Stimulated activated CD8-positive, alpha-beta memory T cell treated with anti-CD3 and anti-CD28 coated beads, Interleukin-4, amount 100 ng/mL, for 48 hours (primary cell): ENCODE measurements at regions not wholly inside any gene's neighbourhood (a gene's known extent, or its start where the extent isn't known, plus 50 kb on each side); places are given as distances from the start of the nearest gene placed in this dataset.
A peak's percentile ranks its signal among the peaks of the same experiment; 100 is the strongest.

Experiments used
- DNase-seq: peaks from one replicate; pipeline ENCODE4 v3.0.0-alpha.2; 2020

DNA sequence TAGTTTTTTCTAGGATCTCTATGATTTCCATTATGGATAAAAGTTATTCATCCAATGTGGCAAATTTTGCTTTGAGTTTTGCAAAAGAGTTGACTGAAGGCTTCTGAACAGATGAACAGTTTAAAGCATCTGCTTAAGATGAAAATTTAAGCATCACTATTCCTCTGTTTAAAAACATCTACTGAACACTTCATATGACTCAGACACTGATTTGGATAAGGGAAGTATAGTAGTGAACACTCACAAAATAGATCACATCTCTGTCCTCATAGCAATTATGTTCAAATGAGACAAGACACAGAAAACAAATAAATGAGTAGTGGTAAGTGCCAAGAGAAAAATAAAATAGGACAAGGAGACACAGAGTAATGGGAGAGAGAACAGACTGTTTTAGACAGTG, 157.3 kb downstream of the MBL2 start:
- no peak for DNase-seq

DNA sequence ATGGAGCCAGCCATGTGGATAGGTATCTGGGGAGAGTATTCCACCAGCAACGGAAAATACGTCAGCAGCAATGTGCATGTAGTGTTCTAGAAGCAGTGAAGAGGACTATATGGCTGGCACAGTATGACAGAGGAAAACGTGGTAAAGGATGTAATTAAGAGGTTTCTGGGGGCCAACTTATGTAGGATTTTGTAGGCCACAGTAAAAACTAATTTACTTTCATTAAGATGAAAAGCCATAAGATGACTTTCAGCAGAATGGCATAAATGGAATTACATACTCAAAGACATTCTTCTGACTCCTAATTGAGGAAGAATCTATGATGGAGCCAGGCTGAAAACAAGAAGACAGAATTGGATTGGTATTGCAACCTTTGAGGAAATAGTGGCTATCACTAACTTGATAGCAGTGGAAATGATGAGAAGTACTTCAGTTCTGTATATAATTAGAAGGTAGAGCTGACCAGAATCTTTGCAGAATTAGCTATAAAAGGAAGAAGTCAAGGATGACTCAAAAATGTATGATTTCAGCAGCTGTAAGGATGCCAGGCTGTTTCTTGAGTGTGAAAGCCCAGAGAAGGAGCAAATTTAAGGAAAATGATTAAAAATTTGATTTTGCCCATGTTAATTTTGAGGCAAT, 156.7 kb downstream of the MBL2 start:
- DNase-seq: no peak

DNA sequence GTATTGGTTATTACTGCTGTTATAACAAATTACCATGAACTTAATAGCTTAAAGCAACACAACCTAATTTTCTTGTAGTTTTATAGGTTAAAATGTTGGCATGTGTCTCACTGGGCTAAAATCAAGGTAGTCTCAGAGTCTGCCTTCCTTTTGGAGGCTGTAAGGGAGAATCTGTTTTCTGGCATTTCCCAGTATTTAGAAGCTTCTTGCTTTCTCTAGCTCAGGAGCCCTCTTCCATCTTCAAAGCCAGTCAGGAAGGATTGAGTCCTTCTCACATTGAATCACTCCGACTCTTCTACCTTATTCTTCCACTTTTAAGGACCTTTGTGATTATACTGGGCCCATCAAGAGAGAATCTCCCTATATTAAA, 156.2 kb downstream of the MBL2 start:
- no peak for DNase-seq

DNA sequence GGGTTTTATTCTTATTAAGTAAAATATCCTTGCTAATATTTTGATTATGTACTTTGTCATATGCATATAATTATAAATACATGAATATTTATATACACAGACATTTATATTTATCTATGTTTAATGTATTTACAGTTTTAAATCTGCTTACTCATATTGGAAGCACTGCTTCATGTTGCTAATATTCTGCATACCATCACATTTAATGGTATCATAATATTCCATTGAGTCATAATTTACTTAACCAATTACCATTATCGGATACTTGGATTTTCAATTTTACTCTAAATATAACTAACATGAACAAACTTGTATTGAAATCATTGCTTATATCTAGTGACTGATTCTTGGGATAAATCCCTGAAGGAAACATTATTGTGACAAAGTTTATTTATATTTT, 155.2 kb downstream of the MBL2 start:
- DNase-seq: no peak

DNA sequence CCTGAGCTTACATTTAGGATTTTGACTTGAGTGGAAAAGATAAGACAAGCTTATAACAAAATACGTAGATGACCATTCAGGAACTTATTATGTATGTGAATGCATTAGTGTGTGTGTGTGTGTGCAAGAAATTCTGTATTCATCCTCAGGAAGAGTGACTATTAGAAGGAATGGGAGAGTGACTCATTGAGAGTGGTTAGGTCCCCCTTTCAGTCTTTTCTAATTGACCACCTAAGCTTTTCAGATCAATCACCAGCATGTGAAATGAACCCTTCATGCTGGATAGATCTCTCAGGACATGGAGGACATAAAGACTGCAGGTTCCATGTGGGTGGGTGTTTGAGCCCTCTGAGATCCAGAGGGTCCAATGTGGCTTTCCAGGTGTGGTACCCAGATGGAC, 153.5 kb downstream of the MBL2 start:
- no peak for DNase-seq

DNA sequence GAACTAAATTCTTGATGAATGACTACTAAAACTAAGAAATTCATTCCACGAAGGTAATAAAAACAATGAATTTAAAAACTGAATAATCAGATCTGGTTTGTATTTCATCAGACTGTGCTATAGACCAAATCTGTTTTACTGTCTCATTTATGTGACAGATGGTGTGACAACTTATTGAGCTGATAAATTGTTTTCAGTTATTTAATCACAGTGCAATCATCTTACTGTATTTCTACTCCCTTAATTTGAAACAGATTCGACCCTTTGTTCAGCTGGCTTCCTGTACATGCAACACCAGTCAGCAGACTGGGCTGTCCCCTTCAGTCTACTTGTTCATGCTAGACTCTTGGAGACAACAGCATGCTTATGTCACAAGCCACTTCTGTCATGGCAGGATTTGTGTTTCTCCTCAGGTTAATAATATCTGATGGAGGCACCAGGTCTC, 150.9 kb downstream of the MBL2 start:
- no peak for DNase-seq

DNA sequence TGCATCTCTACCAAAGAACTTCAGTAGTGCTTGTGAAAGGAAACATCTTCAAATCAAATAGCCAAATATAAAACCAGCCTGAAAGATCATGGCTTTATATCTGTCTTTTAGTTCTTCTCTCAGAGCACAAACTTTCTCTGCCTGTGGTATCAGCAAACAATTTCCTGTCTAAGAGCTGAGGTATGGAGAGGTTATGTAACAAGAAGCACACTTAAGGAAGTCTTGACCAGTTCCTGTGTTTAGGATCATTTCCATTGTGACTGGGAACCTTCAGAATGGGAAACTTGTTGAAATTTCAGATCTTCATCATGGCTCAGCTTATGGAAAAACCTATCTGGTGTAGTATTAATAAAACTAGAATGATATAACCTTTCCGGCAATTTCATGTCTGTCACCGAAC, 148.8 kb downstream of the MBL2 start:
- no peak for DNase-seq

DNA sequence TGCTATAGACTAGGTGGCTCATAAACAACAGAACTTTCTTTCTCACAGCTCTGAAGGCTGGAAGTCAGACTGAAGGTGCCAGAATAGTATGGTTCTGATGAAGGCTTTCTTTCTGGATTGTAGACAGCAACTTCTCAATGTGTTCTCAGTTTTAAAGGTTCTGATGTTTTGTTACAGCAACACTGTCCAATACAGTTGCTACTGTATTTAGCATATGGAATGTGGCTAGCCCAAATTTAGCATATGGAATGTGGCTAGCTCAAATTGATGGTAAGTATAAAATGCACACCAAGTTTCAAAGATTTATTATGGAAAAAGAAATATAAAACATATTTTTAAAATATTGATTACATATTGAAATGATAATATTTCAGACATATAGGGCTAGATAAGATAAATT, 145.3 kb downstream of the MBL2 start:
- DNase-seq: no peak

DNA sequence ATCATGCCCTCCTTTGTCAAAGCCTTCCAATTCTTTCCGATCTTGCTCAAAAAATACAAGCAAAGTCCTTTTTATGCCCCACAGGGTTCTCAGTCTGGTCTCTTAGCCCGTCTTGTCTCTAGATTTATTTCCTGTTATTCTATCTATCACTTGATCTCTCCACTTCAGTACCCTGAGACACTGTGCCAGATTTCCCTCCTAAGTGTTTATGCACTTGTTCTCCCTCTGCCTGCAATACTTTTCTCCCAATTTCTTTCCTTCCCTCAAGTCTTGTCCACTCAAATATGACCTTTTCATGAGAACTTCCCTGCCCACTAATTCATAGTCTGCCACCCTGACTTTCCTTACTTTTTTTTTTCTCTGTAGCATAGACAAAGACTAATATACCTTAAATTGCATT, 141.4 kb downstream of the MBL2 start:
- DNase-seq: no peak

DNA sequence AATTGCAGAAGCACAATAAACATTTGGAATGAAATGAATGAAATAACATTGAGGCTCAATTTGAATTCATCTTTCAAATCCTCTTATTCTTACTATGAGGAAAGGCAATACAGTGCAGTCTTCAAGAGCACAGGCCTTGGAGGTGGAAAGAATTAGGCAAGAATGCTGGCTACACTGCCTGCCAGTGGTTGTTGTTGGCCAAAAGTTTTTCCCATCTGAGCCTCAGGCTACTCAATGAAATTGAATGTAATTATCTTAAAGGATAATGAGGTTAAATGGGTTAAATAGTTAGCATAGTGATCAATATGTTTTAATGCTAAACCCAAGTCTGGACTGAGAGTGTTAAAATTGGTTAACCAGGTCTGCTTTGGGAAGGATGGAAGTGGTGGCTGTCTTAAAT, 140.9 kb downstream of the MBL2 start:
- no peak for DNase-seq

DNA sequence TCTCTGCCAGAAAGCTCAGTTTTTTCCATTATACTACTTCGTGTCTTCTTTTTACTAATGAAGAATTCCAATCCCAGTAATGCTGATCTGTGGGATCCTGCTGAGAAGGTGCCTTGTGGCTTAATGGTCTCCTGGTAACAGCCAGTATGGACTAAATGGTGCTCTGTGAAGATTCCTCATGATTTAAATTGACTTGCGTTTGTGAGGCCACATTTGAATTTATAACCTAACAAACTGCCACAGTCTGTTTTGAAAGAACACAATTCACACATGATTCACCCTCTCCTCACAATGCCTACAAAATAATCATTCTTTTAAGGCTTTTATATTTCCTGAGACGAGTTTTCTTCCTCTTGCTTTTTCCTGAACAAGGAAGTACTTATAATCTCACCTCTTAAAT, 140.0 kb downstream of the MBL2 start:
- no peak for DNase-seq

DNA sequence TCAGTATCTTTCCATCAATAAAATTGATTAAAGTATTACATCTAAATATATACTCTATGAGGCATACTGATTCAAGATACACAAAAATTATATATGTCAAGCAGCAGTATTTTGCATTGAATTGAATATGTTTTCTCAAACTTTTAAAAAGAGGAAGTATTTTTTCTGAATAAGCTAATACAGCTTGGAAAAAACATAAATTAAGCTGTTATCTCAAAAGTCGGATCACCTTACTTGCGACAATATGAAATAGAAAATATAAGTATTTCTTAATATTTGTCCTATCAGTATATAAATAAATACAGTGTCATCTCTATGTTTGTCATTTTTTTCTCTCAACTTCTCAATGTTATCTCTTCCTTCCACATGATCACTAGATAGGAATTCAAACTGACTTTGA, 139.3 kb downstream of the MBL2 start:
- DNase-seq: no peak

DNA sequence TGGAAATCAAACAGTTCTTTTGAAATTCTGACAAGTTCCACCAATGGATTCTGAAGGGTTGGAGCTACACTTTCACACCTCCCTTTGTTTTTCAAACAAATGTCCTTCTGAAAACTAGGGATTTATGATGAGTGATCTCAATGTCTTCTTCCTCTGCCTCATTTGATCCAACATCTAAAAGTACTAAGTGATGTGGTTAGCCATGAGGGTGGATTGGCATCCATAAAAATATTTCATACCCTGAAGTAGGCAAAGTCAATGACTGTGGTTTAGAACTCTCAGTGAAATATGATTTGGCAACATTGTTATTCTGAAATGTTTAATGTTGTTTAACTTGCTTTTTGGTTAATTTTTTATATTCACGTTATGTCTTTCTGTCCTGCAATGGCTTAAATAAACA, 136.9 kb downstream of the MBL2 start:
- DNase-seq: no peak

DNA sequence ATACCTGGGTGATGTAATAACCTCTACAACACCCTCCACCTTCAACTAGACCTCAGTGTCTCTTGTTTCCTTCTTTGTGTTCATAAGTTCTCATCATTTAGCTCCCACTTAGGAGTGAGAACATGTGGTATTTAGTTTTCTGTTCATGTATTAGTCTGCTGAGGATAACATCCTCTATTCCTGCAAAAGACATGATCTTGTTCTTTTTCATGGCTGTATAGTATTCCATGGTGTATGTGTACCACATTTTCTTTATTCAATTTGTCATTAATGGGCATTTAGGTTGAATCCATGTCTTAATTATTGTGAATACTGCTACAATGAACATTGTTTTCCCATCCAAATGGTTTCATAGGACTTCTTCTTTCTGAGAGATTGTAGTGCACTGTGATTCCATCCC, 135.7 kb downstream of the MBL2 start:
- DNase-seq: no peak

DNA sequence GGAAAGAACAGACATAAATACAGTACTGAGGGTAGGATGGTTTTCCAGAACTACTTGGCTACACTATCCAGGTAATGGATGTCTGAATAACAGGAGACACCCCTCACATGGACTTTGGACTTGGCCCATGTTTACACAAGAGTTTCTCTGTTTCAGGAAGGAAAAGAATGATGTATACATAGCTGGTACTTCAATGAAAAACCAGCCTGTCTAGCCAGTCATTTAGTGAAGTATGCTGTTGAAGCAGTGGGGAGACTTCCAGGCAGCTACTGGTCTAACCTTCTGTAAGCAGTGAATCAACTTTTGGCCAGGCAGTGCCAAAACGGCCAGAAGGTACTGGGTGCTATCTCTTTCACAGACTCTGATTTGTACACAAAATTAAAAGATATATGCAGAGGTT, 135.0 kb downstream of the MBL2 start:
- DNase-seq: no peak

DNA sequence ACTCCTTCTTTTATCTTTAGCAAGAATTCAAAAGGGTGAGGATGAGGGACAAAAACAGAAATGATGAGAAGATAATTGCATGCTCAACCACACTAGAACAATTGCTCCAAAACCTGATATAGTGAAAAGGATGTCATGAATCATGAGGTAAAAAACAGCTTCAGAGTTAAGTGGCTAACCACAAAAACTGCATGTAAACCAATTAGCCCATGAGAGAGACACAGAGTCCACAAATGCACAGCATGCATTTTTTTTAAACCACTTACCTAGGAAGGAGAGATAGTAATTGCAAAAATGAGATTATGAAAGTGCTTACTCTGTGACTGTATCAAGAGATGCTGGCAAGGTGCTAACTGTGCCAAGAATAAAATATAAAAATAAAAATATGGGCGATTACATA, 132.9 kb downstream of the MBL2 start:
- no peak for DNase-seq

DNA sequence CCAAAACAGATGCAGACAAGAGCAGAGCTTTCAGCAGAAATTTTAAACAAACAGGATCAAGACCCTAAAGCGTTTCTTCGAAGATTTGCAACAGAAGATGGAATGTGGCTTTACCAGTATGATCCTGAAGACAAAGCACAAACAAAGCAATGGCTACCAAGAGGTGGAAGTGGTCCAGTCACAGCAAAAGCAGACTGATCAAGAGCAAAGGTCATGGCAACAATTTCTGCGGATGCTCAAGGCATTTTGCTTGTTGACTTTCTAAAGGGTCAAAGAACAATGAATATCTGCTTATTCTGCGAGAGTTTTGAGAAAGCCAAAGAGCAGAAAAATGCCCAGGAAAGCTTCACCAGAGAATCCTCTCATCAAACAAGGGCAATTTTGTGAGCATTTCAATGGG, 130.4 kb downstream of the MBL2 start:
- no peak for DNase-seq

DNA sequence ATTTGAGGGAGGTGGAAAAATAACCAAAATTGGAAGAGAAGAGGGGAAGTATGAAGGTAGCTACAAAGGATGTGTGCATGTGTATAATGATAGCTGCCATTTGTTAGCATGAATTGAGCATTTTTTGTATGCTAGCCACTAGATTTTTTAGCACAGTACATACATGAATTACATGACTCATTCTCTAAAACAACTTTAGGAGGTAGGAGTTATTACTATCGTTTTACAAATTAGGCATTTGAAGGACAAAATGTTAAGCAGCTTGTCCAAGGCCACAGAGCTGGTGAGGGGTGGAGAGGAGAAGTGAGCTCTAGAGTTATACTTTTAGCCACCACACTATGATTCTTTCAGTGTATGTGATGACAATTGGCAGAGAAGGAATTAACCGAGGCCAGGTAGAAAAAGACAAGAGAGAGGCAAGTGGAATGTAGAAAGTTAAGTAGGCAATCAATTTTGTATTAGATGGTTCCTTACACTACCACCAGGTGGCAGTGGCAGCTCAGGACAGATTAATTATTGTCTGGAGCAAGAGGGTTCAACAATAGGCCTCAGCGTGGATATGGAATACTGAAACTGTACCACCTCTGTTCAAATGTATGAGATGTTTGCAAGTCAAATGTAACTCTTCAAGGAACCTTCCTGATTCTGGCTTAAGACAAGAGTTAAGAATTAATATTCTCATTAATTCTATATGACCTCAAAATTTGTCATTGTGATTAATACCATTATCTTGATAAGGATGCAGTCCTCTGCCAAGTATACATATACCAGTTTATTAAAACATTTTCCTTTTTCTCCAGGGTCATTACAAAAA, 128.0 kb downstream of the MBL2 start:
- peak; percentile 33 for DNase-seq

DNA sequence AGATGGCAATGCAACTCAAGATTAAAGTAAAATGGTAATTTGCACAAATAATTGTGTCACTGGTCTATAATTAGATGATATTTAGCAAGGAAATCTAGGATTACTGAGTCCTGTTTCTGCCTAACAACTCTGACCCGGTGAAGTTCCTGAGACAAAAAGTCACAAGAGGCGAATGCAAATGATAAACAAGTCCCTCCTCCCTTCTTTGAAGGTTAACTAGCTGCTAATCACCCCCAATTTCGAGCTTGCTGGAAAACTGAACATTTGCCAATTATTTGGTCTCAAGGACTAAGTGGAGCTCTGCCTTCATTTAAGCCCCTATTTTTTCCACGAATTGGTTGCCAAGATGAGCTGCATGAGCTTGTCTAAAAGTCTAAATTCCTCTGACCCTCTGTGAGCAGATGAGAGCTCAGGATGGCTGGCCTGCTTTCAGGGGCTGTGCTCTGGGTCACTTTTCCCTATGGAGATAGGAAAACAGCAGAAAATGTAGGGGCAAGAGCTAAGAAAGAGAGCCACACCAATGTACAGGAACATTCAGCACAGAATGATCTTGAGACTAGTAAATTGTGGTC, 127.3 kb downstream of the MBL2 start:
- no peak for DNase-seq

DNA sequence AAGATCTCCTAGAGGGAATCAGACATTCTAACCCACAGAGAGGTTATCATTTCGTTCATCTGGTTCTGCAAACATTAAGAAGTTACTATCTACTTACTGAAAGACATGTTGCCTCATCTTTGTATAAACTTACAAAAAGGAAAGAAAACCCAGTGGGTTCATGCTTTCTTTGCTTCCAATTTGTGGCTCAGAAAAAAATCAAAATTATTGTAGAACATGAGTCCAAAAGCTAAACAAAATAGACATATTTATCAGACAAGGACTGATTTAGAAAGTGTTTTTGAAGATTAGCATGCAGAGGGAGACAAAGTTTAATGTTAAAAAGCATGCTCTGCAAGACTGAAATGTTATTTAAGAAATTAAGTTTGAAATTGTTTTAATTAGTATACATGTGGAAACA, 123.1 kb downstream of the MBL2 start:
- DNase-seq: no peak

DNA sequence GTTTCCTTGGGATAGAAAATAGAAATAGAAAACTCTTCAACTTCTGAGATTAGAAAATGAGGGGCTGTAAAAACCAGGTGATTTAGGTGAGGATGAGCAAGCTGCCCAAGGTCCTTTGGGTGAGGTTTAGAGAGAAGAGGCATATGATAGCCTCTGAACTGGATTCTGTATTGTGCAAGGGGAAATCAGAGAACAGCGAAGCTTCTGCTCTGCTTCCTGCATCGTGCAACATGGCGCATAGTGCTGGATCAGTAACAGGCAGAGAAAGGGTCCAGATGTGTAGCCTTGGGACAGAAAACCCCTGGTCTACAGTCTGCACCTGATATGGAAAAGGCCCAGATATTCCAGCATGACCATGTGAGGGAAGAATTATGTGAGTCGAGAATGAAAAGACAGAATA, 121.7 kb downstream of the MBL2 start:
- DNase-seq: no peak

DNA sequence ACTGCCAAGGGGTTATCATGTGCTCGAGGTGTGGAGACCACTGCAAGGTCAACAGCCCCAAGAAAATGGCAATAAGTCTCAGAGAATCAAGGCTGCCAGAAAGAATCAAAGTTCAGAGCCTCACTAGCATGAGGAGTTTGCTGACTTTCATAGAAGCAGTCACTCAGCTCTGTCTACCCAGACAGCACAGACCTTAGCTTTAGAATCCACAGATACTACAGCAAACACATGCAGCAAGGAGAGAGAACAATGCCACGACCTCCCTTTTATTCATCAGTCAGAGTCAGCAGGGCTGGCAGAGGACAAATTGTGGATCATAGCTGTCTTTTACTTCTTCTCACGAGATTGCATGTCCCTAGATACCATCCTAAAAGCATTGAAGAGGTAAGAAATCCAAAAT, 121.3 kb downstream of the MBL2 start:
- no peak for DNase-seq

DNA sequence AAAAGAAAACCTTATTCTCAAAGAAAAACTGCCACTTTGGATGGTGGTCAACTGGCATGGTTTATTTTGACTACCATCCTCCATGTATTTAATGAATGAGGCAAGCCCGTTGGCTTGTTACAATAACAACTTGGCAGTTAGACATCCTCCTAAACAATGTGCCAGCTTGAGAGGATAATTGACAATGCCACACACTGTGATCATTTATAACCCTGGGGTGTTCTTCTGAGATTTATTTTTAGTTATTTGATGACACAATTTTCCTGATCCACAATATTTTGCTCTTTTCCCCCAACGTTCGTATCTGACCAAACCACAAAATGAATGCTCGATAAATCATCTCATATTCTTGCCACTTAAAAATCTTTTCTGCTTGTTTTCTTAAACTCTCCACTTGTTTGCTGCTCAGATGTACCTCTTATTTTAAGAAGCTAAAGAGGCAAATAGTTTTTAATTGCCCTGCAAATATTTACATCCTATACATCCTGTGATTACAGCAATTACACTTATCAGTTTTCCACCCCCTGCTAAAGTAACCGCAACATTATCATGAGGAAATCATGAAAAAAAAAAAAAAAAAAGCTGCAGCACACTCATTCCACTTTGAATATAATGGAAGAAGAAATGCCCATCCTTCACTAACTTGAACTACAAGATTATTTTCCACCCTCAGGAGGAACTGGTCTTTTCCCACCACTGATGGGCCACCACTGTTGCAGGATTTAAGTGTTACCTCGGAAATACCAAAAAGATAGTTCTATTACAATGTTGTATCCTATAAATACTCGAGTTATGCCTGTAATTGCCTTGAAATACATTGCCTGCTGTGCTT, 119.9 kb downstream of the MBL2 start:
- no peak for DNase-seq
